ENCODE measurements at regions not wholly inside any gene's neighbourhood (a gene's known extent, or its start where the extent isn't known, plus 50 kb on each side); places are given as distances from the start of the nearest gene placed in this dataset.

DNA sequence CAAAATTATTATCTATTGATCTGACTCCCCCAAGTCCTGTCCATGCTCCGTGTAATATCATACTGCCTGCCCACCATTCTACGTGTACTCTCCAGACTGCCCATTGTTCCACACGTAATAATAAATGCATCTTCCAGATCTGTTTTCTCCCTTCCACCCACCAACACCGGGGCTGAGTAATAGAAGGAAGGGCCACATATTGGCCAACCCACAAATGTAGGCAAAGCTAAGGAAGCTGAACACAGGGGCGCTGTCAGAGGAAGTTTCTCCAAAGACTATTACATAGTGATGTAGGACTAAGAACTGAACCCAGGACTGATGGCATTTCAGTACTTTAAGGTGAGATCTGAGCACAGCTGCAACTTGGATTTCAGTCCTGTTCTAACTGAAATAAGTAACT is 135.8 kb upstream of the GUCY1A1 start:
- H3K27me3 Mint-ChIP-seq: no peaks in the 10 kb centered on the region
- no peak for DNase-seq (ENCODE audit: low spot score)
- H3K4me1 Mint-ChIP-seq (ENCODE audit: low read depth in 2 of 2): no peaks in the 10 kb centered on the region
- no peak overlapping the region for H3K27ac Mint-ChIP-seq
- no peaks in the 10 kb centered on the region for H3K9me3 Mint-ChIP-seq
- ATAC-seq: no peak
- H3K4me3 Mint-ChIP-seq: no peak overlapping the region
- no peaks in the 10 kb centered on the region for H3K36me3 Mint-ChIP-seq

DNA sequence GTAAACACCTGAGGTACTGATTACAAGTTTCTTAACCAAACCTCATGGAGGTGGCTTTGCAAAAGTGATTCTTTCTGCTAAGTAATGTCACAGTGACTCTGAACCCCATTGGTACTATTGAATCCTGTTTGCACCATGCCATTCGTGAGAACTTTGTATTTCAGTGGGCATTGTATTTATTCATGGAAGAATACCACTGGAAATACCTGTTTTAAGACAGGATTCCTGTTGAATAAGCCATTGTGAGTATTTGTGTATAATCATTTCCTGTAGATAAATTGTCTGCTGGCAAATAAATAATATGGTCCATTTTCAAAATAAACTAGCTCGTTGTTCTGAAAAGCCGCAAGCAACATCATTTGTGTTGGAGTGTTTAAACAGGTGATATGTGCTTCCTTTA is 136.4 kb upstream of the GUCY1A1 start:
- Mint-ChIP-seq H3K27ac (no peak overlapping the region), H3K36me3 (no peaks in the 10 kb centered on the region), H3K27me3 (no peaks in the 10 kb centered on the region), H3K4me1 (ENCODE audit: low read depth in 2 of 2) (no peaks in the 10 kb centered on the region), H3K4me3 (no peak overlapping the region), H3K9me3 (no peaks in the 10 kb centered on the region)
- ATAC-seq (no peak), DNase-seq (ENCODE audit: low spot score) (no peak)

DNA sequence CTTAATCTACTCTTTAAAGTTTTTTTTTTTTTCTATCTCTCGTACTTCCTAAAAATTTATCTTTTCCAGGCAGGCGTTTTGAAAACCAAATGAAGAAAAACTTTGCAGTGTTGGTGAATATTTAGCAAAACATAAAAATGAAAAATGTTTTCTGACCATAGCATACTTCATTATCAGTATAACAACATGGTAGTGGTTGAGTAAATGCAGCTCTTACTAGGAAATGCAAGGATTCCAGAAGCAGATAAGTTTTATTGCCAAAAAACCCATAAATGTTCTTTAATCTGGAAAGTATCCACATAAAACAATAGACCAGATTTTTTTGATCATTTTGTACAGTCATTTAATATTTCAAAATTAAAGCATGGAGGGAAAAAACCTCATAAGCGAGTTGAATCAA is 136.9 kb upstream of the GUCY1A1 start:
- Mint-ChIP-seq H3K27me3 (peaks cover 0 to 2% of the 10 kb centered on the region in 2 donors), H3K27ac (no peak overlapping the region), H3K4me3 (no peak overlapping the region), H3K36me3 (peaks cover 4% of the 10 kb centered on the region), H3K9me3 (no peaks in the 10 kb centered on the region), H3K4me1 (ENCODE audit: low read depth in 2 of 2) (no peaks in the 10 kb centered on the region)
- ATAC-seq (no peak), DNase-seq (ENCODE audit: low spot score) (no peak)

DNA sequence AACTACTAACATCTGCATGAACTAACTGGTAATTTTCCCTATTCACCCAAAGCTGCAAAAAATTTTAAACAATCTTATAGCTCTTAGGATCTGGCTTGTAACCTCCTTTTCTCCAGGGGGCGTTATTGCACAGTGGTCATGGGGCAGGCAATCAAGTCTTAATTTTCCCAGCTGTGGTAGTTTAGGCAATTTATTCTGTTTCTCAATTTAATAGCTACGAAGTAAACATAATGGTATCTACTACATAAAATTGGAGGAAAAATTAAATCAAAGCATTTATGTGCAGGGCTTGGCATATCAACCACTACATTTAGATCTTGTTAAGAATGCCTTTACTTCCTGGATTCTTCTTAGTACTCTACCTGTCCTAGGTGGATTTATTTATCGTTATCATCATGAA is 137.4 kb upstream of the GUCY1A1 start:
- Mint-ChIP-seq H3K36me3 (peaks cover 4% of the 10 kb centered on the region), H3K9me3 (no peaks in the 10 kb centered on the region), H3K4me3 (no peak overlapping the region), H3K27ac (no peak overlapping the region), H3K4me1 (ENCODE audit: low read depth in 2 of 2) (no peaks in the 10 kb centered on the region), H3K27me3 (peaks cover 0 to 2% of the 10 kb centered on the region in 2 donors)
- DNase-seq (ENCODE audit: low spot score) (no peak), ATAC-seq (no peak)

DNA sequence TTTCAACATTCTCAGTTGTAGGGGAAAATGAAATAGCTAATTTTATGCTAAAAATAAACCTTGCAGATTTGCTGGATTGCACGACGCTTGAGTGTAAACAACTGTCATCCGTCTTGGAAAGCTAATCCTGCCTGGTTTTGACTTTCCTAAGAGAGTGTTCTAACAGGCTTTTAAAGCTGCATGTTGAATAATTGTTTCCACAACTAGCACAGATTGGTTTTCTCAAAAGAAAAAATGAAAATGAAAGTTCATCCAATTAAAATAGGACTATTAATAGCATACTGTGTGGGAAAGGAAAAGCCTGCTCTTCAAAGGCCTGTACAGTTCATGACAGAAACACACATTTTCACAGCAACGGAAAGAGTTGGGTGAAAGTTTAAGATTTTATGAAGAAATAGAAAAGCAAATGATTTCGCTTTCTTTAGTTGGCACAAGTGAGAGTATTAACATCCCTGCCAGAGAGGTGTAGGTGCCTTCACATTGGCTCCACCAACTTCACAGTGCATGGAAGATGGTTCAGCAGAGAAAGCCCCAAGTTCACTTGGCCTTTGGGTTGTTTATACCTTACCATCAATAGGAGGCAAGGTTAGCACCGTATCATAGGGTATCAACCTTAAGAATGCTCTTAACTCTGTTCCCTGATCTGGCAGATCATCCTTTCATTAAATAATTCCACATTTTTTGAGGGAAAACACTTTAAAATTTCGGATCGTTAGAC is 140.0 kb upstream of the GUCY1A1 start:
- no peaks in the 10 kb centered on the region for H3K4me1 Mint-ChIP-seq (ENCODE audit: low read depth in 2 of 2)
- no peak overlapping the region for H3K27ac Mint-ChIP-seq
- peaks cover 0 to 2% of the 10 kb centered on the region in 2 donors for H3K27me3 Mint-ChIP-seq

DNA sequence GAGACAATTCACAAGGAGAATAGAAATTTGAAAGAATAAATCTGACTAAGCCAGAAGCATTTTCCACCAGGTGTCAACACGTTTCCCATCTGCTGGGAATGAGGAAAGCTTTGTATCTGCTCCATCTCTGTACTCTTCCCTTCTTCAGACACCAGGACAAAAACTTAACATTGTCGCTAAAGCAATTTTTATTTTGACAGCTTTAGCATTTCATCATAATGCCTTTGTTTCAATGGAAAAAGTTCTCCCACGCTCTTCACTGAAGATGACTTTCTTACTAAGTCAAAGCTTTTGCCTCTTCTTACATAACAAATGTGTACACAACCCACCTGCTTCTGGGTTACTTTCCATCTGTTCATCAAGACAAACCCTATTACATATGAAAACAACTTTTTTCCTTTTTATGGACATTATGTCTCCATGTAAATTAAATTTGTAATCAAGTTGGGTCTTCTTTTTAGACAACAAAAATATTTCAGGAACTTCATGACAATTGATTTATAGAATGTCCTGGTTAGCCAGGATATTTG is 141.7 kb upstream of the GUCY1A1 start:
- DNase-seq (ENCODE audit: low spot score): no peak
- no peaks in the 10 kb centered on the region for H3K4me1 Mint-ChIP-seq (ENCODE audit: low read depth in 2 of 2)
- H3K4me3 Mint-ChIP-seq: no peak overlapping the region
- ATAC-seq: no peak
- no peak overlapping the region for H3K27ac Mint-ChIP-seq
- H3K27me3 Mint-ChIP-seq: peaks cover 2 to 5% of the 10 kb centered on the region in 2 donors
- H3K36me3 Mint-ChIP-seq: peaks cover 16% of the 10 kb centered on the region
- H3K9me3 Mint-ChIP-seq: peaks cover 11% of the 10 kb centered on the region

More for the DNA sequence above, 140.0 kb upstream of the GUCY1A1 start:
- no peak for ATAC-seq
- H3K36me3 Mint-ChIP-seq: peaks cover 10% of the 10 kb centered on the region
- no peak for DNase-seq (ENCODE audit: low spot score)
- H3K4me3 Mint-ChIP-seq: no peak overlapping the region
- peaks cover 3% of the 10 kb centered on the region for H3K9me3 Mint-ChIP-seq

DNA sequence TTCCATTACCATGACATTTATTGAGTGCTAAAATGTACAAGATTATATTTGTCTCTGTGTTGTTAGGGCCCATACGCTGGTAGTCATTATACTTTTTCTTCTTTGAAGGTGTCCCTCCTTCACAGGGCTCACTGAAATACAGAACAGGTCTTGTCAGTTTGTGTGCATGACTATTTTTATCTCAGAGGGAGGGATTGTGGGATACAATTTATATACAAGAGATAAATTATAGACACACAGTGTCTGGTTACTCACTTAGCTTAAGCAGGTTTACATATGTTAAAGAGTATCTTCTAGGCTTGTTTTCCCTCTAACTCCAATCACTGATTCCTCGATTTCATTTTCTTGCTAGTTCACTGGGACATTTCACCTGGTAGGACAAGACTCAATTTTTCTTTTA is 143.3 kb upstream of the GUCY1A1 start:
- H3K27ac Mint-ChIP-seq: no peak overlapping the region
- H3K27me3 Mint-ChIP-seq: peaks cover 2 to 5% of the 10 kb centered on the region in 2 donors
- ATAC-seq (no peak), DNase-seq (ENCODE audit: low spot score) (no peak)
- H3K9me3 Mint-ChIP-seq: peaks cover 11% of the 10 kb centered on the region
- H3K36me3 Mint-ChIP-seq: peaks cover 16% of the 10 kb centered on the region
- H3K4me3 Mint-ChIP-seq: no peak overlapping the region
- H3K4me1 Mint-ChIP-seq (ENCODE audit: low read depth in 2 of 2): no peaks in the 10 kb centered on the region

DNA sequence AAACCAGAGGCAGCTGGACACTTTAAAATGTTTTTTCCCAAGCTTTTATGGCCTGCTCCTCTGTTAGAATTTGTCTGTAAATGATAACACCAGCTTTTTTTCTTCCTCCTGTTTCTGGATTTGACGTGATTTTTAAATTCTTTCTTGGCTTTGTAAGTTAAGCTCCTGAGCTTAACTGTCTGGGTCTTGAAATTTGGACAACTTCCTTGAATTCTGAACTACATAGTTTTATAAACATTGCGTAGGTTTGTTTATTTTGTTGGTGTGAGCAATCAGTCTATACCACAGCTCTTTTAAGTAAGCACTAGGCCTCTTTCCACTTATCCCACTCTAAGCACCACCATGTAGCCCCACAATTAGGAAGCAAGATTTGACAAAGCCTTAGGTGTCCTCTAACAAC is 144.4 kb upstream of the GUCY1A1 start:
- DNase-seq (ENCODE audit: low spot score) (no peak), ATAC-seq (no peak)
- Mint-ChIP-seq H3K9me3 (peaks cover 11% of the 10 kb centered on the region), H3K36me3 (peaks cover 16% of the 10 kb centered on the region), H3K4me1 (ENCODE audit: low read depth in 2 of 2) (no peaks in the 10 kb centered on the region), H3K27ac (no peak overlapping the region), H3K4me3 (no peak overlapping the region), H3K27me3 (peaks cover 2 to 5% of the 10 kb centered on the region in 2 donors)

DNA sequence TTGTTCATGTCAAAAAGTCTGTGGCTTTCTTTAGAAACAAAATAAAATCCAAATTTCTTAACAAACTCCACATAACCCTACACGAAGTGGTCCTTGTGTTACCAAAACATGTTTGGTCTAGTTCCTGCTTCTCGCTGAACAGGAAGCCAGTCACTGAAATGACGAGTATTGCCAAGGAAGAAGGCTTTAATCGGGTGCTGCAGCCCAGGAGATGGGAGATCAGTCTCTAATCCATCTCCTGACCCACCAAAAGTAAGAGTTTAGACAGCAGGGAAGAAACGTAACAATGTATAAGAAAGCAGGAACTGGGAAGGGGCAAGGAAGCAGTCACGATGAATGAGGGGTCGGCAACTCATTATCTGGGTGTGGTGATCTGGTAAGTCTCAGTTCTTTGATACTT is 144.6 kb upstream of the MAP9 start:
- DNase-seq (ENCODE audit: low spot score): no peak
- Mint-ChIP-seq H3K27me3 (peaks cover 2 to 5% of the 10 kb centered on the region in 2 donors), H3K4me1 (ENCODE audit: low read depth in 2 of 2) (no peaks in the 10 kb centered on the region), H3K4me3 (no peak overlapping the region), H3K27ac (no peak overlapping the region), H3K9me3 (peaks cover 11% of the 10 kb centered on the region), H3K36me3 (peaks cover 16% of the 10 kb centered on the region)
- no peak for ATAC-seq

DNA sequence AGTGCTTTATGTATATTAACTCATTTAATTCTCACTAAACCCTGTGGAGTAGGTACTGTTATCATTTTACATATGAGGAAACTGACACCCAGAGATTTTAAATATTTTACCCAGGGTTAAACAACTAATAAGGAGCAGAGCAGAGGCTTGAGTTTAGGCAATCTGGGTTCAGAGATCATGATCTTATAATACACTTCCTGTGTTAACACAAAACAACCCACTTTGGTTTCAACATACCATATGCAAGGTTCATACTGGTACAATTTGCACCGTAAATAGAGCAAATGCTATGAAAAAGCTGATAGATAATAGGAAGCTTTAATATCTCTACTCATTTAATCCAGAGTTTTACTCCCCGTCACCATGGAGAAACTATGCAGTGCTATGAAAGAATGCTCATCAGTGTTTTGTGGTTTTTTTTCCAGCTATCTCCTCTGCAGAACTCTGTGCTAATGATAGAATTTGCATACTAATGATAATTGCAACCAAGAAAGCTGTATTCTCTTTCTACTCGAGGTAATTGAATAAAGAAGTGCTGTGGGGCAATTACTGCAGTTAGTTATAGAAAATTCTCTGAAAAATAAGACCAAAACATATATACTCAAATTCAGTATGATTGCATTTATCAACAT is 138.8 kb upstream of the MAP9 start:
- H3K9me3 Mint-ChIP-seq: no peaks in the 10 kb centered on the region
- no peaks in the 10 kb centered on the region for H3K27me3 Mint-ChIP-seq
- DNase-seq (ENCODE audit: low spot score): no peak
- no peak overlapping the region for H3K4me3 Mint-ChIP-seq
- peaks cover 0 to 6% of the 10 kb centered on the region in 2 donors for H3K4me1 Mint-ChIP-seq (ENCODE audit: low read depth in 2 of 2)
- ATAC-seq: no peak
- H3K36me3 Mint-ChIP-seq: no peaks in the 10 kb centered on the region
- H3K27ac Mint-ChIP-seq: no peak overlapping the region

DNA sequence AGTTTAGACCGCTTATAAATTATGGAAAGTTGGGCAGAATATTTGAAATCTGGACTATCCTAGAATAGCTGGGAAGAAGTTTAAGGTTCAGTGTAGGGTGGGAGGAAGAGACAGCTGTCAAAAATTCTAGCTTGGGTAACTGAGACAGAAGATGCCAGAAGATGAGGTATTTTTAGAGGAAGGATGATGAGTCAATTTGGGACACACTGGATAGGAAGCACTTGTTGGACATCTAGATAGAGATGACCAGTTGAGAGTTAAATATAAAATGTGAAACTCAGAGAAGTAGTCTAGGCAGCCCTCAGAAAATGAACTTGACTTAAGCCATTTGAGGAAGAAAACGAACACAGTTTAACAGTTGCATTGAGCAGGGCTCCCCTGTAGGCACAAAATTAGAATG is 137.9 kb upstream of the MAP9 start:
- Mint-ChIP-seq H3K27ac (no peak overlapping the region), H3K36me3 (no peaks in the 10 kb centered on the region), H3K27me3 (no peaks in the 10 kb centered on the region), H3K4me3 (no peak overlapping the region), H3K9me3 (no peaks in the 10 kb centered on the region), H3K4me1 (ENCODE audit: low read depth in 2 of 2) (peaks cover 0 to 6% of the 10 kb centered on the region in 2 donors)
- no peak for DNase-seq (ENCODE audit: low spot score)
- ATAC-seq: no peak

DNA sequence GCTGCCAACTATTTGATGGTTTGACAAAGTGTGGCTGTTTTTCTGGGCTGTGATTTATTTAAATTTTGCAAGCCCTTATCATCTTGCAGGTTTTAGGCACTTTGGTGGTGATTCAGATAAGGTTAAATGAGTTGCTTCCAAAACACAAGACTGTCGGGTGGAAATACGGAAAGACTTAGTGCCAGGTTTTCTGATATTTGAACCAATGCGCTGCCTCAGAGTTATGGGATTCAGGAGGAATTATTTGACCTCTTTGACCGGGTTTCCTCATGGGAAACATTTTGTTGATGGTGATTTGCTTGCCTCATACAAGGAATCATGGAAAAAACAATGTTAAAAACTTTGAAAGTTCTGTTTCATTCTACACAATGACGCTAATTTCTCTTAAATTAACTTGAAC is 136.1 kb upstream of the MAP9 start:
- H3K27me3 Mint-ChIP-seq: peaks cover 0 to 2% of the 10 kb centered on the region in 2 donors
- DNase-seq (ENCODE audit: low spot score) (no peak), ATAC-seq (no peak)
- no peaks in the 10 kb centered on the region for H3K9me3 Mint-ChIP-seq
- peaks cover 0 to 6% of the 10 kb centered on the region in 2 donors for H3K4me1 Mint-ChIP-seq (ENCODE audit: low read depth in 2 of 2)
- H3K36me3 Mint-ChIP-seq: no peaks in the 10 kb centered on the region
- H3K4me3 Mint-ChIP-seq: no peak overlapping the region
- no peak overlapping the region for H3K27ac Mint-ChIP-seq

DNA sequence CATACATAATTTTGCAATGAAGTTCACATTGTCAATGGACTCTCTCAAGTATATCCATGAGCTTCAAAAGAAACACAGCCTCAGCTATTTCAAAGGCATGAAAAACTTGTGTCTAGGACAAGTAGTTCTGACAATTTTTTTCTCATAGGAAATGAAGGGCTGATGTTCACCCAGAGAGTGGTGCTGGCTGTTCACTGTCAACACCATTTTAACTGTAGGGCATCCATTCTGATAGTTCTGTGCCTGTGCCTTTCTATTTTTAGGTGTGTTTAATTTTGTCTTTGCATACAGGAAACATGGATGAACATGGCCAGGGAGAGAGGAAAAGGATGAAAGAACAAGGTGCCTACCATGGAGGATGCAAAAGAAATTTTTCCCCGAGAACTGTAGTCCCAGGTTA is 135.3 kb upstream of the MAP9 start:
- Mint-ChIP-seq H3K27me3 (peaks cover 0 to 2% of the 10 kb centered on the region in 2 donors), H3K36me3 (no peaks in the 10 kb centered on the region), H3K27ac (no peak overlapping the region), H3K9me3 (no peaks in the 10 kb centered on the region), H3K4me1 (ENCODE audit: low read depth in 2 of 2) (peaks cover 0 to 6% of the 10 kb centered on the region in 2 donors), H3K4me3 (no peak overlapping the region)
- ATAC-seq (no peak), DNase-seq (ENCODE audit: low spot score) (no peak)

DNA sequence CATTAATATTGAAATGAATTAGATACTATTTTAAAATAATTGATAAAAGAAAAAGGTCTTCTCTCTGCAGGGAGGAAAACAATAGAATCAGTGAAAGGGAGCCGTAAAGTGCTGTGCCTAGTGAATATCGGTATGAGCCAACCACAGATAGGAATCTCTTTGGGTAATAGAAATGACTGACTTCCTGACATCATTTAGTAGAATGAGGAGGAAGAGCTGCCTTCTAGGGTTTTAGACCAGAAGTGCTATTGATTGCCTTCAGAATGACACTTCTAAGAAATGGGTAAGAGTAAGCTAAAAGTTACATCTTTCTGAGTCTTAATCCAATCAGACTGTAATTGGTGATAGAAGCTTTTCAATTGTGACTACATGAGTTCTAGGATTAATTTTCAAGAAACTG is 134.0 kb upstream of the MAP9 start:
- H3K9me3 Mint-ChIP-seq: no peaks in the 10 kb centered on the region
- no peak for ATAC-seq
- H3K36me3 Mint-ChIP-seq: no peaks in the 10 kb centered on the region
- no peak overlapping the region for H3K27ac Mint-ChIP-seq
- H3K4me3 Mint-ChIP-seq: no peak overlapping the region
- no peak for DNase-seq (ENCODE audit: low spot score)
- peaks cover 1 to 3% of the 10 kb centered on the region in 2 donors for H3K27me3 Mint-ChIP-seq
- H3K4me1 Mint-ChIP-seq (ENCODE audit: low read depth in 2 of 2): peaks cover 0 to 6% of the 10 kb centered on the region in 2 donors
